HepG2 (cell line): ENCODE measurements at regions not wholly inside any gene's neighbourhood (a gene's known extent, or its start where the extent isn't known, plus 50 kb on each side); places are given as distances from the start of the nearest gene placed in this dataset.

Source experiments
- ATAC-seq: fragments of 200-7000 bp; cut with Tn5 transposase; 3 replicates; pipeline ENCODE4 v1.9.1; 2020; ENCODE audit warnings: mild to moderate bottlenecking, moderate library complexity
- BruUV-seq: library from RNA; stranded (reverse); fragments of 400-500 nt; replicated peaks from 2 replicates; lab custom pipeline; 2021; lab: Mats Ljungman, UMichigan
- CTCF ChIA-PET: fragments of 300-600 bp; formaldehyde crosslinking; extraction: SDS; loops from one replicate; lab custom pipeline; 2021; ENCODE audit warnings: low total read pairs, inconsistent platforms, low intra/inter-chr PET ratio; lab: Yijun Ruan, JAX
- POLR2A ChIA-PET: fragments of 350-600 bp; sonication (Branson Sonifier 250); formaldehyde crosslinking; loops from one replicate; lab custom pipeline; 2020; ENCODE audit warnings: antibody characterized with exemption, inconsistent platforms; lab: Yijun Ruan, JAX
- DNase-seq: peaks from one replicate; pipeline ENCODE4 v3.0.0-alpha.2; 2015; ENCODE audit warnings: low spot score
- FAIRE-seq: peaks from 3 replicates; lab custom pipeline; 2011; peaks lifted over from hg19 to GRCh38; lab: Jason Lieb, UNC
- H2AFZ ChIP-seq: one replicate; pipeline ENCODE4 v1.6.1; 2011; ENCODE audit warnings: low read length, inconsistent platforms
- H3K27ac ChIP-seq: fragments of 300-600 bp; 3 replicates; pipeline ENCODE4 v1.8.0; 2011; ENCODE audit warnings: mixed run types, mild to moderate bottlenecking, mixed read lengths, low read length, inconsistent platforms; ENCODE audit not compliant: insufficient read depth; ENCODE audit errors: extremely low read length
- H3K27me3 ChIP-seq, 2 experiments: fragments of 200-600 bp in 1 of 2; 2 replicates in 1 of 2; 3 replicates in 1 of 2; pipeline versions ENCODE4 v1.6.0 to v1.8.0; 2011; ENCODE audit warnings: low read length in 2 of 2, mild to moderate bottlenecking in 2 of 2, moderate library complexity in 2 of 2, inconsistent platforms in 1 of 2; ENCODE audit not compliant: insufficient read depth in 2 of 2, control insufficient read depth in 1 of 2
- H3K36me3 ChIP-seq, 2 experiments: fragments of 200-600 bp in 1 of 2; replicated peaks in 1 of 2; 2 replicates in 1 of 2; 3 replicates in 1 of 2; pipeline versions ENCODE4 v1.5.1 to v1.8.0; 2011; ENCODE audit warnings: low read length in 2 of 2, inconsistent platforms in 1 of 2; ENCODE audit not compliant: insufficient read depth in 2 of 2, control insufficient read depth in 1 of 2
- H3K4me1 ChIP-seq: 2 replicates; pipeline ENCODE4 v1.5.1; 2012; ENCODE audit warnings: low read length, inconsistent platforms; ENCODE audit not compliant: insufficient read depth
- H3K4me2 ChIP-seq: 2 replicates; pipeline ENCODE4 v1.6.0; 2011; ENCODE audit warnings: low read depth, low read length, inconsistent platforms
- H3K4me3 ChIP-seq, 3 experiments: fragments of 200-600 bp in 1 of 3; sonication (generic), shearing (Covaris generic) in 1 of 3; replicated peaks in 1 of 3; 2 replicates each; pipeline ENCODE4 v1.5.1; 2011 to 2016; ENCODE audit warnings: low read length in 3 of 3, inconsistent platforms in 2 of 3, low read depth in 2 of 3, mild to moderate bottlenecking in 2 of 3, control low read depth in 1 of 3, mixed read lengths in 1 of 3; ENCODE audit not compliant: insufficient read depth in 1 of 3
- H3K79me2 ChIP-seq: one replicate; pipeline ENCODE4 v1.6.1; 2011; ENCODE audit warnings: low read length, inconsistent platforms; ENCODE audit not compliant: insufficient read depth
- H3K9ac ChIP-seq: 2 replicates; pipeline ENCODE4 v1.6.0; 2011; ENCODE audit warnings: mild to moderate bottlenecking, low read depth, low read length, inconsistent platforms; ENCODE audit not compliant: insufficient read depth
- H3K9me3 ChIP-seq: 2 replicates; pipeline ENCODE4 v1.5.1; 2012; ENCODE audit warnings: mild to moderate bottlenecking, low read length
- H4K20me1 ChIP-seq: 2 replicates; pipeline ENCODE4 v1.6.0; 2011; ENCODE audit warnings: inconsistent platforms, mild to moderate bottlenecking, low read length, moderate library complexity; ENCODE audit not compliant: insufficient read depth
- FIP1L1 ChIP-seq: fragments of 200-400 bp; formaldehyde crosslinking; IDR thresholded peaks from 2 replicates; pipeline ENCODE4 v1.6.1; 2018; ENCODE audit warnings: low read depth, mild to moderate bottlenecking, low read length, moderate library complexity, borderline replicate concordance; ENCODE audit not compliant: insufficient read depth
- FOSL2 ChIP-seq: sonication (generic); formaldehyde crosslinking; IDR thresholded peaks from 2 replicates; pipeline ENCODE4 v1.4.0; 2020; ENCODE audit warnings: missing genetic modification reagents
- FOXO1 ChIP-seq: sonication (generic); formaldehyde crosslinking; IDR thresholded peaks from 2 replicates; pipeline ENCODE4 v1.4.0; 2020; ENCODE audit warnings: missing genetic modification reagents
- KAT7 ChIP-seq: IDR thresholded peaks from 2 replicates; pipeline ENCODE4 v1.6.1; 2018; ENCODE audit warnings: borderline replicate concordance, missing compliant biosample characterization
- MIER2 ChIP-seq: IDR thresholded peaks from 2 replicates; pipeline ENCODE4 v1.6.1; 2016; ENCODE audit warnings: missing biosample characterization, missing genetic modification reagents
- MIER3 ChIP-seq: IDR thresholded peaks from 2 replicates; pipeline ENCODE4 v1.6.1; 2016; ENCODE audit warnings: missing compliant biosample characterization, borderline replicate concordance
- PCBP1 ChIP-seq: fragments of 200-400 bp; formaldehyde crosslinking; IDR thresholded peaks from 2 replicates; pipeline ENCODE4 v1.6.1; 2017; ENCODE audit warnings: mild to moderate bottlenecking, low read depth, low read length, borderline replicate concordance
- ZNF343 ChIP-seq: sonication (generic); formaldehyde crosslinking; IDR thresholded peaks from 2 replicates; pipeline ENCODE4 v1.4.0; 2020; ENCODE audit warnings: mild to moderate bottlenecking, missing genetic modification reagents
- ZNF382 ChIP-seq: sonication (generic); formaldehyde crosslinking; IDR thresholded peaks from 2 replicates; pipeline ENCODE4 v1.5.0; 2020; ENCODE audit warnings: missing genetic modification reagents, mild to moderate bottlenecking, borderline replicate concordance
- ZNF605 ChIP-seq: sonication (generic); formaldehyde crosslinking; IDR thresholded peaks from 2 replicates; pipeline ENCODE4 v1.8.0; 2022; ENCODE audit warnings: mild to moderate bottlenecking, missing genetic modification reagents
- WGBS: methylation state at CpG from one replicate; pipeline ENCODE4 v1.1.6; 2017; ENCODE audit warnings: low lambda C conversion rate; 5-methylcytosine and 5-hydroxymethylcytosine counted together
- in situ Hi-C: cut with HindIII; loops from 2 replicates; pipeline ENCODE4 v1.10.0; 2017; ENCODE audit warnings: low pct_unique_long_range_greater_than_20kb; ENCODE audit not compliant: extremely low pct_ligation_motif_present
- intact Hi-C: fragments of 100-400 bp; cut with micrococcal nuclease; formaldehyde crosslinking; loops from one replicate; pipeline ENCODE4 v1.10.0; 2022; ENCODE audit not compliant: unreplicated experiment
- TF ChIP-seq, protein P1 (sequence below): sonication (generic); formaldehyde crosslinking; IDR thresholded peaks from 2 replicates; pipeline ENCODE4 v1.4.0; 2020; ENCODE audit warnings: mild to moderate bottlenecking, low read depth, missing genetic modification reagents

DNA sequence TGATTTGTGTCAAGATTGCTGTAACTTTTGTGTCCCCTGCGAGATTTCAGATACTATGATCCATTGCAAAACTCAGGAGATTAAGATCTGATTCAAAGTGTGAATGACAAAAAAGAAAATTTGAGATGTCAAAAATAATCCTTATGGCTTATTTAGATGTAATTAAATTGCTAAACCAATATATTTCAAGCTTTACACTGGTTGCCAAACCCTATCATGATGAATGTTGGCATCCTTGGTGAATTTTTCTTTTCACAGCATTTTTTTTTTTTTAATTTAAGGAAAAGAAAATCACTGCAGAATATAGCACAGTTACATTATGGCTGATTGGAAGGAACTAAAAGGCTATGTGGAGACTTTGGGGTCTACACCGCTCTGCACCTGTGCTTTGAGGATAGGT is 133.5 kb upstream of the PITRM1 start:
- no peak overlapping the region for H3K4me2 ChIP-seq
- ChIA-PET POLR2A (no interaction called here), CTCF (no interaction called here)
- H3K27me3 ChIP-seq = peaks cover 0 to 12% of the 10 kb centered on the region in 2 experiments; a peak in 2 of 5 replicates
- intact Hi-C loops (no loop called here), in situ Hi-C loops (no loop called here)
- H3K36me3 ChIP-seq = no peaks in the 10 kb centered on the region
- ATAC-seq (no peak), FAIRE-seq (no peak), DNase-seq (no peak)
- H3K79me2 ChIP-seq = no peaks in the 10 kb centered on the region
- H3K4me3 ChIP-seq = no peak overlapping the region
- H3K4me1 ChIP-seq = no peaks in the 10 kb centered on the region
- H4K20me1 ChIP-seq = no peaks in the 10 kb centered on the region
- TF ChIP-seq, protein P1, sequence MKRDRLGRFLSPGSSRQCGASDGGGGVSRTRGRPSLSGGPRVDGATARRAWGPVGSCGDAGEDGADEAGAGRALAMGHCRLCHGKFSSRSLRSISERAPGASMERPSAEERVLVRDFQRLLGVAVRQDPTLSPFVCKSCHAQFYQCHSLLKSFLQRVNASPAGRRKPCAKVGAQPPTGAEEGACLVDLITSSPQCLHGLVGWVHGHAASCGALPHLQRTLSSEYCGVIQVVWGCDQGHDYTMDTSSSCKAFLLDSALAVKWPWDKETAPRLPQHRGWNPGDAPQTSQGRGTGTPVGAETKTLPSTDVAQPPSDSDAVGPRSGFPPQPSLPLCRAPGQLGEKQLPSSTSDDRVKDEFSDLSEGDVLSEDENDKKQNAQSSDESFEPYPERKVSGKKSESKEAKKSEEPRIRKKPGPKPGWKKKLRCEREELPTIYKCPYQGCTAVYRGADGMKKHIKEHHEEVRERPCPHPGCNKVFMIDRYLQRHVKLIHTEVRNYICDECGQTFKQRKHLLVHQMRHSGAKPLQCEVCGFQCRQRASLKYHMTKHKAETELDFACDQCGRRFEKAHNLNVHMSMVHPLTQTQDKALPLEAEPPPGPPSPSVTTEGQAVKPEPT (CRISPR knock-in tag) = no peak
- TF ChIP-seq ZNF343 (CRISPR knock-in tag) (no peak), ZNF382 (CRISPR knock-in tag) (no peak), ZNF605 (CRISPR knock-in tag) (no peak), MIER3 (no peak), MIER2 (no peak), FIP1L1 (no peak), FOSL2 (CRISPR knock-in tag) (no peak), FOXO1 (no peak), PCBP1 (no peak), KAT7 (CRISPR knock-in tag) (no peak)
- H3K27ac ChIP-seq = no peak overlapping the region
- no peak overlapping the region for H2AFZ ChIP-seq
- no peak overlapping the region for H3K9ac ChIP-seq
- H3K9me3 ChIP-seq = no peaks in the 10 kb centered on the region
- BruUV-seq = no TSS peak
- 0% methylated on average over 2 of the region's 2 CpGs for WGBS
